ENCODE measurements at regions not wholly inside any gene's neighbourhood (a gene's known extent, or its start where the extent isn't known, plus 50 kb on each side); places are given as distances from the start of the nearest gene placed in this dataset.

GRCh38 chr9:89554307-89555035 is 50.3 kb upstream of the GADD45G start:
- no peak for DNase-seq

GRCh38 chr9:89553451-89554010 is 51.3 kb upstream of the GADD45G start:
- no peak for DNase-seq

GRCh38 chr9:89550346-89550927 is 52.5 kb upstream of the SEMA4D start:
- DNase-seq = no peak

GRCh38 chr9:89549031-89549644 is 51.2 kb upstream of the SEMA4D start:
- peak; percentile 75 for DNase-seq

- no peak for DNase-seq
Observed at GRCh38 chr9:89548071-89548638, 50.2 kb upstream of the SEMA4D start.

Data from left hindlimb (tissue), 1 donor.